ENCODE measurements at regions not wholly inside any gene's neighbourhood (a gene's known extent, or its start where the extent isn't known, plus 50 kb on each side); places are given as distances from the start of the nearest gene placed in this dataset.

DNA sequence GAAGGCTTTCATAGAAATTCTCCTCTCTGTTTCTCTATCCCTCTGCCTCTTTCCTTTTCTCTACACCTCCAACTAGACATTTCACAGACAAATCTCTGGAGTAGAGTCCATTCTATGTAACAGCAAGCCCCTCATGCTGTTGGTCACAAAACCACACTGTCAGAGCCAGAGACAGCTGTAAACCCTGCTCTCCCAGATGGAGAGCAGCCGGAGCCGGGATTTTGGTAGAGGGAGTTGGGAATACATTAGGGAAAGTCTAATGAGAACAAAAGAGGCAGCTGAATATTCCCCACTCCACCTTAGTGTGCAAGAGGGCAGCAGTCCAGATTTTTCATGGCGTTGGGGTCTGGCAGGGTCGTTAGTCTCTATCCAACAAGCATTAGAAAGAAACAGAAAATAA is 68.3 kb upstream of the EDN1 start:
- H3K36me3 ChIP-seq (ENCODE audit: control insufficient read depth, insufficient read depth, low read length) = no peaks in the 10 kb centered on the region
- H3K4me3 ChIP-seq (ENCODE audit: low read depth, low read length) = no peak overlapping the region
- Mint-ChIP-seq H3K27me3 (peaks cover 4% of the 10 kb centered on the region), H3K27ac (no peak overlapping the region), H3K36me3 (peaks cover 8% of the 10 kb centered on the region), H3K4me1 (peaks cover 0 to 5% (median 0%) of the 10 kb centered on the region in 4 donors), H3K4me3 (no peak overlapping the region), H3K9me3 (peaks cover 0 to 1% (median 0%) of the 10 kb centered on the region in 7 donors)
- no peaks in the 10 kb centered on the region for H3K27me3 ChIP-seq (ENCODE audit: control insufficient read depth, insufficient read depth, low read length)
- no peaks in the 10 kb centered on the region for H3K4me1 ChIP-seq (ENCODE audit: control insufficient read depth, insufficient read depth, low read length, poor library complexity, severe bottlenecking)
- DNase-seq (no peak), ATAC-seq (ENCODE audit: low read depth in 2 of 2) (no peak)
- no peak overlapping the region for H3K27ac ChIP-seq (ENCODE audit: insufficient read depth, low read length, poor library complexity, severe bottlenecking)
- H3K9me3 ChIP-seq (ENCODE audit: control insufficient read depth in 2 of 2, low read length in 2 of 2) = no peaks in the 10 kb centered on the region

- no peak overlapping the region for H3K27ac ChIP-seq (ENCODE audit: insufficient read depth, low read length, poor library complexity, severe bottlenecking)
- no peaks in the 10 kb centered on the region for H3K9me3 ChIP-seq (ENCODE audit: control insufficient read depth in 2 of 2, low read length in 2 of 2)
- no peak for ATAC-seq (ENCODE audit: low read depth in 2 of 2)
- peaks cover 0 to 1% (median 0%) of the 10 kb centered on the region in 7 donors for H3K9me3 Mint-ChIP-seq
- no peaks in the 10 kb centered on the region for H3K27me3 ChIP-seq (ENCODE audit: control insufficient read depth, insufficient read depth, low read length)
- DNase-seq = no peak
- H3K27ac Mint-ChIP-seq = no peak overlapping the region
- H3K36me3 ChIP-seq (ENCODE audit: control insufficient read depth, insufficient read depth, low read length) = no peaks in the 10 kb centered on the region
- peaks cover 0 to 5% (median 0%) of the 10 kb centered on the region in 4 donors for H3K4me1 Mint-ChIP-seq
- H3K27me3 Mint-ChIP-seq = peaks cover 4% of the 10 kb centered on the region
- no peaks in the 10 kb centered on the region for H3K4me1 ChIP-seq (ENCODE audit: control insufficient read depth, insufficient read depth, low read length, poor library complexity, severe bottlenecking)
- no peak overlapping the region for H3K4me3 Mint-ChIP-seq
- peaks cover 8% of the 10 kb centered on the region for H3K36me3 Mint-ChIP-seq
- H3K4me3 ChIP-seq (ENCODE audit: low read depth, low read length) = no peak overlapping the region
These were observed 67.5 kb upstream of the EDN1 start for GRCh38 chr6:12222405-12223366.

- Histone ChIP-seq H3K27ac (ENCODE audit: insufficient read depth, low read length, poor library complexity, severe bottlenecking) (no peak overlapping the region), H3K9me3 (ENCODE audit: control insufficient read depth in 2 of 2, low read length in 2 of 2) (no peaks in the 10 kb centered on the region), H3K4me1 (ENCODE audit: control insufficient read depth, insufficient read depth, low read length, poor library complexity, severe bottlenecking) (no peaks in the 10 kb centered on the region), H3K4me3 (ENCODE audit: low read depth, low read length) (no peak overlapping the region), H3K27me3 (ENCODE audit: control insufficient read depth, insufficient read depth, low read length) (no peaks in the 10 kb centered on the region), H3K36me3 (ENCODE audit: control insufficient read depth, insufficient read depth, low read length) (no peaks in the 10 kb centered on the region)
- H3K9me3 Mint-ChIP-seq = peaks cover 0 to 1% (median 0%) of the 10 kb centered on the region in 7 donors
- no peak overlapping the region for H3K27ac Mint-ChIP-seq
- DNase-seq (no peak), ATAC-seq (ENCODE audit: low read depth in 2 of 2) (no peak)
- H3K4me1 Mint-ChIP-seq = peaks cover 0 to 5% (median 0%) of the 10 kb centered on the region in 4 donors
- no peak overlapping the region for H3K4me3 Mint-ChIP-seq
- peaks cover 4% of the 10 kb centered on the region for H3K27me3 Mint-ChIP-seq
- H3K36me3 Mint-ChIP-seq = peaks cover 8% of the 10 kb centered on the region
These were observed 66.8 kb upstream of the EDN1 start for GRCh38 chr6:12223383-12223782.

- H3K4me1 ChIP-seq (ENCODE audit: control insufficient read depth, insufficient read depth, low read length, poor library complexity, severe bottlenecking) = no peaks in the 10 kb centered on the region
- no peak overlapping the region for H3K4me3 ChIP-seq (ENCODE audit: low read depth, low read length)
These were observed 65.9 kb upstream of the EDN1 start for GRCh38 chr6:12224251-12224650.

DNA sequence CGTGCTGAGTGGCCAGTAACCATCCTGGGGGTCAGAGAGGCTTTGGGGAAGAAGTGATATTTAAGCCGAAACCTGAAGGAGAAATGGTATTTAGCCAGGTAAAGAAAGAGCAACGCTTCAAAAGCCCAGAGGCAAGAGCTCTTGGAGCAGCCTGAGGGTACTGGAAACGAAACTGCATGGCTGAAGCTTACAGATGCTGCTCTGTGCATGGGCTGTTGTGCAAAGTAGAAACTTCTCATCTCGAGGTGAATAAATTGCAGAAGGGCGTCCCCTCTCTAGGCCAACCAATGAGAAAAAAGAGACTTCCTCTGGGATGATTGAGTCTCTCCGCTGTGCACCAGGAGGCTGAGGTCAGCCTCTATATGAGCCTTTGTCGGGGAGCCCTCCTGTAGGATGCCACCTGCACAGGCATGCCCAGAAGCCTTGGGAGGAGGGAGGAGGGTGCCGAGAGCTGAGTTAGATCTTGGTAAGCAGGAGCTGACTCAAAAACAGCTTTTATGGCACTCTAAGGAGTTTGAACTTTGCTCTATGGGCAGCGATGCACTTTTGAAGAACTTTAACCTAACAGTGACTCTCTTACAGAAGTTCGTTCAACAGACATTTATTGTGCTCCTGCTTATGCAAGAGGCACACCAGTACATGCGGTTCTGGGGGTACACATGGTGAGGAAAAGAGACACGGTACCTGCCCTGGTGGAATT is 61.6 kb upstream of the EDN1 start:
- Histone ChIP-seq H3K36me3 (ENCODE audit: control insufficient read depth, insufficient read depth, low read length) (no peaks in the 10 kb centered on the region), H3K27ac (ENCODE audit: insufficient read depth, low read length, poor library complexity, severe bottlenecking) (no peak overlapping the region), H3K9me3 (ENCODE audit: control insufficient read depth in 2 of 2, low read length in 2 of 2) (no peaks in the 10 kb centered on the region), H3K4me1 (ENCODE audit: control insufficient read depth, insufficient read depth, low read length, poor library complexity, severe bottlenecking) (peaks cover 15% of the 10 kb centered on the region), H3K27me3 (ENCODE audit: control insufficient read depth, insufficient read depth, low read length) (no peaks in the 10 kb centered on the region), H3K4me3 (ENCODE audit: low read depth, low read length) (no peak overlapping the region)
- H3K27ac Mint-ChIP-seq = no peak overlapping the region
- ATAC-seq (ENCODE audit: low read depth in 2 of 2) (no peak), DNase-seq (no peak)
- peaks cover 4% of the 10 kb centered on the region for H3K27me3 Mint-ChIP-seq
- H3K36me3 Mint-ChIP-seq = peaks cover 4% of the 10 kb centered on the region
- H3K9me3 Mint-ChIP-seq = no peaks in the 10 kb centered on the region
- no peak overlapping the region for H3K4me3 Mint-ChIP-seq
- H3K4me1 Mint-ChIP-seq = peaks cover 11 to 16% (median 15%) of the 10 kb centered on the region in 4 donors

More at GRCh38 chr6:12224251-12224650, 65.9 kb upstream of the EDN1 start:
- Mint-ChIP-seq H3K4me3 (no peak overlapping the region), H3K27me3 (peaks cover 4% of the 10 kb centered on the region), H3K36me3 (peaks cover 8% of the 10 kb centered on the region), H3K4me1 (peaks cover 0 to 5% (median 0%) of the 10 kb centered on the region in 4 donors), H3K9me3 (peaks cover 0 to 1% (median 0%) of the 10 kb centered on the region in 7 donors), H3K27ac (no peak overlapping the region)
- Histone ChIP-seq H3K27ac (ENCODE audit: insufficient read depth, low read length, poor library complexity, severe bottlenecking) (no peak overlapping the region), H3K9me3 (ENCODE audit: control insufficient read depth in 2 of 2, low read length in 2 of 2) (no peaks in the 10 kb centered on the region), H3K36me3 (ENCODE audit: control insufficient read depth, insufficient read depth, low read length) (no peaks in the 10 kb centered on the region), H3K27me3 (ENCODE audit: control insufficient read depth, insufficient read depth, low read length) (no peaks in the 10 kb centered on the region)
- no peak for ATAC-seq (ENCODE audit: low read depth in 2 of 2)
- DNase-seq = no peak

- Histone ChIP-seq H3K36me3 (ENCODE audit: control insufficient read depth, insufficient read depth, low read length) (no peaks in the 10 kb centered on the region), H3K27ac (ENCODE audit: insufficient read depth, low read length, poor library complexity, severe bottlenecking) (no peak overlapping the region), H3K4me1 (ENCODE audit: control insufficient read depth, insufficient read depth, low read length, poor library complexity, severe bottlenecking) (peaks cover 19% of the 10 kb centered on the region), H3K27me3 (ENCODE audit: control insufficient read depth, insufficient read depth, low read length) (no peaks in the 10 kb centered on the region), H3K4me3 (ENCODE audit: low read depth, low read length) (no peak overlapping the region), H3K9me3 (ENCODE audit: control insufficient read depth in 2 of 2, low read length in 2 of 2) (no peaks in the 10 kb centered on the region)
- Mint-ChIP-seq H3K36me3 (peaks cover 4% of the 10 kb centered on the region), H3K27me3 (peaks cover 4% of the 10 kb centered on the region), H3K9me3 (no peaks in the 10 kb centered on the region), H3K4me1 (peaks cover 18 to 23% (median 22%) of the 10 kb centered on the region in 4 donors), H3K4me3 (no peak overlapping the region), H3K27ac (no peak overlapping the region)
- ATAC-seq (ENCODE audit: low read depth in 2 of 2) (no peak), DNase-seq (no peak)
These were observed 60.8 kb upstream of the EDN1 start for GRCh38 chr6:12229332-12229731.

DNA sequence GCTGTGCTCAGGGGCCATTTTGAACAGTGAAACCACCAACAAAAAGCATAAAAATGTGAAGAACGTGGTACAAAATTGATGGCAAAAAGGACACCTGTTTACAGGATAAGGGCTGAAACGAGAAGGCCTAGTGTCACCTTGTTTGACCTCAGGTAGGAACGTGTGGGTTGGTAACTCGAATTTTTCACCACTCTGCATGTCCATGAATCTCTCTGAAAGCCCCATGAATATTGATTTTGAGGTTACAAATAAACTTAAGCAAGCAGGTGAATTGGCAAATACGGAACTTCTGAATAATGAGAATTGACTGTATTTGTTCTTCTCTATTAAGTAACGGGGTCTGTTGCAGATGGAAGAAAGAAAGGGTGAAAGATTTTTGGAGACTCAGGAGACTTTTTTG is 59.6 kb upstream of the EDN1 start:
- no peaks in the 10 kb centered on the region for H3K27me3 Mint-ChIP-seq

More for the DNA sequence above, 59.6 kb upstream of the EDN1 start:
- Mint-ChIP-seq H3K4me1 (peaks cover 18 to 24% (median 22%) of the 10 kb centered on the region in 4 donors), H3K27ac (no peak overlapping the region), H3K9me3 (no peaks in the 10 kb centered on the region), H3K36me3 (peaks cover 4% of the 10 kb centered on the region), H3K4me3 (no peak overlapping the region)
- Histone ChIP-seq H3K4me1 (ENCODE audit: control insufficient read depth, insufficient read depth, low read length, poor library complexity, severe bottlenecking) (peaks cover 19% of the 10 kb centered on the region), H3K27me3 (ENCODE audit: control insufficient read depth, insufficient read depth, low read length) (no peaks in the 10 kb centered on the region), H3K4me3 (ENCODE audit: low read depth, low read length) (no peak overlapping the region), H3K36me3 (ENCODE audit: control insufficient read depth, insufficient read depth, low read length) (no peaks in the 10 kb centered on the region), H3K27ac (ENCODE audit: insufficient read depth, low read length, poor library complexity, severe bottlenecking) (no peak overlapping the region), H3K9me3 (ENCODE audit: control insufficient read depth in 2 of 2, low read length in 2 of 2) (no peaks in the 10 kb centered on the region)
- DNase-seq = no peak
- no peak for ATAC-seq (ENCODE audit: low read depth in 2 of 2)
